HepG2 (cell line): ENCODE measurements at regions not wholly inside any gene's neighbourhood (a gene's known extent, or its start where the extent isn't known, plus 50 kb on each side); places are given as distances from the start of the nearest gene placed in this dataset.
A peak's percentile ranks its signal among the peaks of the same experiment; 100 is the strongest.

Experiments
- ATAC-seq: fragments of 200-7000 bp; cut with Tn5 transposase; 3 replicates; pipeline ENCODE4 v1.9.1; 2020; ENCODE audit warnings: mild to moderate bottlenecking, moderate library complexity
- BruUV-seq: library from RNA; stranded (reverse); fragments of 400-500 nt; replicated peaks from 2 replicates; lab custom pipeline; 2021; lab: Mats Ljungman, UMichigan
- CTCF ChIA-PET: fragments of 300-600 bp; formaldehyde crosslinking; extraction: SDS; loops from one replicate; lab custom pipeline; 2021; ENCODE audit warnings: low total read pairs, inconsistent platforms, low intra/inter-chr PET ratio; lab: Yijun Ruan, JAX
- POLR2A ChIA-PET: fragments of 350-600 bp; sonication (Branson Sonifier 250); formaldehyde crosslinking; loops from one replicate; lab custom pipeline; 2020; ENCODE audit warnings: antibody characterized with exemption, inconsistent platforms; lab: Yijun Ruan, JAX
- DNase-seq: peaks from one replicate; pipeline ENCODE4 v3.0.0-alpha.2; 2015; ENCODE audit warnings: low spot score
- FAIRE-seq: peaks from 3 replicates; lab custom pipeline; 2011; peaks lifted over from hg19 to GRCh38; lab: Jason Lieb, UNC
- H2AFZ ChIP-seq: one replicate; pipeline ENCODE4 v1.6.1; 2011; ENCODE audit warnings: low read length, inconsistent platforms
- H3K27ac ChIP-seq: fragments of 300-600 bp; 3 replicates; pipeline ENCODE4 v1.8.0; 2011; ENCODE audit warnings: mixed run types, mild to moderate bottlenecking, mixed read lengths, low read length, inconsistent platforms; ENCODE audit not compliant: insufficient read depth; ENCODE audit errors: extremely low read length
- H3K27me3 ChIP-seq, 2 experiments: fragments of 200-600 bp in 1 of 2; 2 replicates in 1 of 2; 3 replicates in 1 of 2; pipeline versions ENCODE4 v1.6.0 to v1.8.0; 2011; ENCODE audit warnings: low read length in 2 of 2, mild to moderate bottlenecking in 2 of 2, moderate library complexity in 2 of 2, inconsistent platforms in 1 of 2; ENCODE audit not compliant: insufficient read depth in 2 of 2, control insufficient read depth in 1 of 2
- H3K36me3 ChIP-seq, 2 experiments: fragments of 200-600 bp in 1 of 2; replicated peaks in 1 of 2; 2 replicates in 1 of 2; 3 replicates in 1 of 2; pipeline versions ENCODE4 v1.5.1 to v1.8.0; 2011; ENCODE audit warnings: low read length in 2 of 2, inconsistent platforms in 1 of 2; ENCODE audit not compliant: insufficient read depth in 2 of 2, control insufficient read depth in 1 of 2
- H3K4me1 ChIP-seq: 2 replicates; pipeline ENCODE4 v1.5.1; 2012; ENCODE audit warnings: low read length, inconsistent platforms; ENCODE audit not compliant: insufficient read depth
- H3K4me2 ChIP-seq: 2 replicates; pipeline ENCODE4 v1.6.0; 2011; ENCODE audit warnings: low read depth, low read length, inconsistent platforms
- H3K4me3 ChIP-seq, 3 experiments: fragments of 200-600 bp in 1 of 3; sonication (generic), shearing (Covaris generic) in 1 of 3; replicated peaks in 1 of 3; 2 replicates each; pipeline ENCODE4 v1.5.1; 2011 to 2016; ENCODE audit warnings: low read length in 3 of 3, inconsistent platforms in 2 of 3, low read depth in 2 of 3, mild to moderate bottlenecking in 2 of 3, control low read depth in 1 of 3, mixed read lengths in 1 of 3; ENCODE audit not compliant: insufficient read depth in 1 of 3
- H3K79me2 ChIP-seq: one replicate; pipeline ENCODE4 v1.6.1; 2011; ENCODE audit warnings: low read length, inconsistent platforms; ENCODE audit not compliant: insufficient read depth
- H3K9ac ChIP-seq: 2 replicates; pipeline ENCODE4 v1.6.0; 2011; ENCODE audit warnings: mild to moderate bottlenecking, low read depth, low read length, inconsistent platforms; ENCODE audit not compliant: insufficient read depth
- H3K9me3 ChIP-seq: 2 replicates; pipeline ENCODE4 v1.5.1; 2012; ENCODE audit warnings: mild to moderate bottlenecking, low read length
- H4K20me1 ChIP-seq: 2 replicates; pipeline ENCODE4 v1.6.0; 2011; ENCODE audit warnings: inconsistent platforms, mild to moderate bottlenecking, low read length, moderate library complexity; ENCODE audit not compliant: insufficient read depth
- ATF7 ChIP-seq, 2 experiments: fragments of 450-650 bp in 1 of 2; sonication (generic) in 1 of 2; formaldehyde crosslinking in 1 of 2; IDR thresholded peaks; 2 replicates each; pipeline versions ENCODE4 v1.4.0 to v1.6.1; 2016 to 2020; ENCODE audit warnings: antibody characterized with exemption in 1 of 2, mild to moderate bottlenecking in 1 of 2, missing genetic modification reagents in 1 of 2
- CREB1 ChIP-seq, 2 experiments: fragments of 450-650 bp in 1 of 2; IDR thresholded peaks; 2 replicates each; pipeline ENCODE4 v1.6.1; 2016 to 2017; ENCODE audit warnings: control low read depth in 1 of 2, mild to moderate bottlenecking in 1 of 2, missing compliant biosample characterization in 1 of 2, missing genetic modification characterization in 1 of 2
- ETV6 ChIP-seq: sonication (generic); formaldehyde crosslinking; conservative IDR thresholded peaks from 2 replicates; pipeline ENCODE4 v1.4.0; 2020; ENCODE audit warnings: missing genetic modification reagents
- HCFC1 ChIP-seq: fragments of 150-350 bp; IDR thresholded peaks from 2 replicates; pipeline ENCODE4 v1.6.1; 2014; ENCODE audit warnings: low read depth, low read length
- JARID2 ChIP-seq: sonication (generic); formaldehyde crosslinking; IDR thresholded peaks from 2 replicates; pipeline ENCODE4 v1.8.1; 2023; ENCODE audit warnings: missing genetic modification reagents, inconsistent platforms; ENCODE audit not compliant: insufficient replicate concordance
- MED13 ChIP-seq: sonication (generic); formaldehyde crosslinking; IDR thresholded peaks from 2 replicates; pipeline ENCODE4 v1.5.0; 2020; ENCODE audit warnings: missing genetic modification reagents
- SMARCC2 ChIP-seq: fragments of 450-650 bp; IDR thresholded peaks from 2 replicates; pipeline ENCODE4 v1.6.1; 2017; ENCODE audit warnings: antibody characterized with exemption, mild to moderate bottlenecking
- XRCC5 ChIP-seq: fragments of 200-400 bp; formaldehyde crosslinking; optimal IDR thresholded peaks from 2 replicates; pipeline ENCODE3; 2017; ENCODE audit warnings: mild to moderate bottlenecking, low read length
- ZBTB1 ChIP-seq: sonication (generic); formaldehyde crosslinking; IDR thresholded peaks from 2 replicates; pipeline ENCODE4 v1.4.0; 2020; ENCODE audit warnings: missing genetic modification reagents, borderline replicate concordance
- ZMYM2 ChIP-seq: sonication (generic); formaldehyde crosslinking; IDR thresholded peaks from 2 replicates; pipeline ENCODE4 v1.8.0; 2022; ENCODE audit warnings: mild to moderate bottlenecking, missing genetic modification reagents
- ZNF101 ChIP-seq: sonication (generic); formaldehyde crosslinking; IDR thresholded peaks from 2 replicates; pipeline ENCODE4 v1.4.0; 2020; ENCODE audit warnings: mild to moderate bottlenecking, low read depth, missing genetic modification reagents, borderline replicate concordance
- ZNF225 ChIP-seq: sonication (generic); formaldehyde crosslinking; IDR thresholded peaks from 2 replicates; pipeline ENCODE4 v1.4.0; 2020; ENCODE audit warnings: mild to moderate bottlenecking, missing genetic modification reagents
- ZNF232 ChIP-seq: sonication (generic); formaldehyde crosslinking; IDR thresholded peaks from 2 replicates; pipeline ENCODE4 v1.4.0; 2020; ENCODE audit warnings: missing genetic modification reagents, borderline replicate concordance
- ZNF33B ChIP-seq: sonication (generic); formaldehyde crosslinking; IDR thresholded peaks from 2 replicates; pipeline ENCODE4 v1.5.1; 2020; ENCODE audit warnings: mild to moderate bottlenecking, missing genetic modification reagents
- ZNF431 ChIP-seq: sonication (generic); formaldehyde crosslinking; IDR thresholded peaks from 2 replicates; pipeline ENCODE4 v1.9.0; 2022; ENCODE audit warnings: missing genetic modification reagents, low read depth, mild to moderate bottlenecking, borderline replicate concordance
- WGBS: methylation state at CpG from one replicate; pipeline ENCODE4 v1.1.6; 2017; ENCODE audit warnings: low lambda C conversion rate; 5-methylcytosine and 5-hydroxymethylcytosine counted together
- in situ Hi-C: cut with HindIII; loops from 2 replicates; pipeline ENCODE4 v1.10.0; 2017; ENCODE audit warnings: low pct_unique_long_range_greater_than_20kb; ENCODE audit not compliant: extremely low pct_ligation_motif_present
- intact Hi-C: fragments of 100-400 bp; cut with micrococcal nuclease; formaldehyde crosslinking; loops from one replicate; pipeline ENCODE4 v1.10.0; 2022; ENCODE audit not compliant: unreplicated experiment

GRCh38 chr10:2800178-2800577, 267.2 kb upstream of the PFKP start:
- CTCF ChIA-PET, result no interaction called here
- ATAC-seq, result no peak
- DNase-seq, result no peak
- intact Hi-C loops, result no loop called here
- H3K27ac ChIP-seq, result no peak overlapping the region
- WGBS, result 6% methylated on average over 5 of the region's 5 CpGs
- no peak overlapping the region for H3K4me2 ChIP-seq
- no peaks in the 10 kb centered on the region for H3K4me1 ChIP-seq
- H2AFZ ChIP-seq, result no peak overlapping the region
- TF ChIP-seq XRCC5 (no peak), ETV6 (CRISPR knock-in tag) (no peak), CREB1 (IDR thresholded peaks at IDR 0.05) (peak; percentile 79), CREB1 (CRISPR knock-in tag; IDR thresholded peaks at IDR 0.05) (no peak), ATF7 (IDR thresholded peaks at IDR 0.05) (peak; percentile 78), ATF7 (CRISPR knock-in tag; IDR thresholded peaks at IDR 0.05) (no peak)
- H4K20me1 ChIP-seq, result no peaks in the 10 kb centered on the region
- no peaks in the 10 kb centered on the region for H3K9me3 ChIP-seq
- H3K79me2 ChIP-seq, result no peaks in the 10 kb centered on the region
- no peak overlapping the region for H3K4me3 ChIP-seq
- no peak overlapping the region for H3K9ac ChIP-seq
- no peaks in the 10 kb centered on the region for H3K36me3 ChIP-seq
- H3K27me3 ChIP-seq, result no peaks in the 10 kb centered on the region
- in situ Hi-C loops, result no loop called here
- POLR2A ChIA-PET, result no interaction called here
- no TSS peak for BruUV-seq
- no peak for FAIRE-seq

GRCh38 chr10:2798336-2799022, 268.9 kb upstream of the PFKP start:
- ATAC-seq (no peak), DNase-seq (no peak), FAIRE-seq (no peak)
- ChIA-PET CTCF (no interaction called here), POLR2A (no interaction called here)
- H3K27me3 ChIP-seq, result no peaks in the 10 kb centered on the region
- WGBS, result under 1% methylated on average over 4 of the region's 4 CpGs
- no peak overlapping the region for H3K4me3 ChIP-seq
- H2AFZ ChIP-seq, result no peak overlapping the region
- intact Hi-C loops (no loop called here), in situ Hi-C loops (no loop called here)
- H3K79me2 ChIP-seq, result no peaks in the 10 kb centered on the region
- no peaks in the 10 kb centered on the region for H3K9me3 ChIP-seq
- no peak overlapping the region for H3K27ac ChIP-seq
- TF ChIP-seq ZNF225 (CRISPR knock-in tag) (no peak), ZBTB1 (no peak), ZNF101 (no peak), MED13 (CRISPR knock-in tag) (no peak), ZNF232 (CRISPR knock-in tag) (no peak), ZNF33B (no peak), SMARCC2 (no peak), ZMYM2 (no peak), ZNF431 (CRISPR knock-in tag) (no peak), JARID2 (CRISPR knock-in tag) (no peak), HCFC1 (no peak)
- no peaks in the 10 kb centered on the region for H4K20me1 ChIP-seq
- no TSS peak for BruUV-seq
- no peaks in the 10 kb centered on the region for H3K4me1 ChIP-seq
- H3K4me2 ChIP-seq, result no peak overlapping the region
- no peaks in the 10 kb centered on the region for H3K36me3 ChIP-seq
- no peak overlapping the region for H3K9ac ChIP-seq
